H1 (cell line): ENCODE measurements at regions not wholly inside any gene's neighbourhood (a gene's known extent, or its start where the extent isn't known, plus 50 kb on each side); places are given as distances from the start of the nearest gene placed in this dataset.

Source experiments
- CTCF ChIA-PET: fragments of 300-600 bp; sonication (Branson Sonifier 250); formaldehyde crosslinking; loops from one replicate; lab custom pipeline; 2021; ENCODE audit not compliant: partially characterized antibody; lab: Charles Lee
- POLR2A ChIA-PET: fragments of 300-600 bp; sonication (Branson Sonifier 250); formaldehyde crosslinking; loops from one replicate; lab custom pipeline; 2021; ENCODE audit warnings: inconsistent platforms; ENCODE audit not compliant: partially characterized antibody; lab: Charles Lee
- DNase-seq, 2 experiments: peaks; one replicate each; pipeline versions ENCODE4 v3.0.0 to v3.0.0-alpha.2; 2010 to 2022; ENCODE audit warnings: low spot score in 2 of 2, low read depth in 1 of 2, mixed read lengths in 1 of 2
- FAIRE-seq: peaks from 2 replicates; lab custom pipeline; 2011; peaks lifted over from hg19 to GRCh38; lab: Jason Lieb, UNC
- H2AFZ ChIP-seq: 2 replicates; pipeline ENCODE4 v1.8.1; 2012; ENCODE audit warnings: low read length, inconsistent platforms
- H2AK5ac ChIP-seq: 2 replicates; pipeline ENCODE4 v1.6.1; 2013; ENCODE audit warnings: low read depth, low read length
- H2BK120ac ChIP-seq: replicated peaks from 2 replicates; pipeline ENCODE3; 2013; ENCODE audit warnings: low read depth, low read length, inconsistent platforms
- H2BK12ac ChIP-seq: 2 replicates; pipeline ENCODE4 v1.6.1; 2013; ENCODE audit warnings: low read depth, low read length
- H2BK15ac ChIP-seq: 2 replicates; pipeline ENCODE4 v1.6.1; 2013; ENCODE audit warnings: low read length
- H2BK20ac ChIP-seq: 2 replicates; pipeline ENCODE4 v1.6.1; 2013; ENCODE audit warnings: low read length
- H2BK5ac ChIP-seq: 2 replicates; pipeline ENCODE4 v1.6.1; 2013; ENCODE audit warnings: low read depth, low read length
- H3K14ac ChIP-seq: 2 replicates; pipeline ENCODE4 v1.6.1; 2013; ENCODE audit warnings: inconsistent platforms; ENCODE audit not compliant: insufficient read length
- H3K18ac ChIP-seq: 2 replicates; pipeline ENCODE4 v1.6.1; 2013; ENCODE audit warnings: low read length; ENCODE audit errors: extremely low read depth
- H3K23ac ChIP-seq: 2 replicates; pipeline ENCODE4 v1.6.1; 2013; ENCODE audit warnings: inconsistent platforms; ENCODE audit not compliant: insufficient read length
- H3K23me2 ChIP-seq: 2 replicates; pipeline ENCODE4 v1.6.1; 2013; ENCODE audit warnings: low read depth, low read length
- H3K27ac ChIP-seq: 2 replicates; pipeline ENCODE4 v1.6.1; 2011; ENCODE audit warnings: low read depth, low read length, inconsistent platforms
- H3K27me3 ChIP-seq, 4 experiments: replicated peaks in 1 of 4; 1 replicate in 1 of 4; 2 replicates in 3 of 4; pipeline versions ENCODE4 v1.6.1 to v1.8.1; 2011 to 2013; ENCODE audit warnings: low read length in 3 of 4, mild to moderate bottlenecking in 3 of 4, inconsistent platforms in 2 of 4, mixed read lengths in 2 of 4, moderate library complexity in 1 of 4; ENCODE audit not compliant: control insufficient read depth in 3 of 4, insufficient read depth in 3 of 4; ENCODE audit errors: extremely low read depth in 1 of 4
- H3K36me3 ChIP-seq, 4 experiments: 2 replicates each; pipeline versions ENCODE4 v1.6.1 to v1.8.1; 2011 to 2013; ENCODE audit warnings: mild to moderate bottlenecking in 4 of 4, low read length in 3 of 4, moderate library complexity in 2 of 4, control low read depth in 1 of 4, inconsistent platforms in 1 of 4; ENCODE audit not compliant: insufficient read depth in 4 of 4, control insufficient read depth in 2 of 4
- H3K4ac ChIP-seq: replicated peaks from 2 replicates; pipeline ENCODE3; 2013; ENCODE audit warnings: low read length, low read depth, mixed read lengths, inconsistent platforms; ENCODE audit not compliant: insufficient read length
- H3K4me1 ChIP-seq, 4 experiments: replicated peaks in 1 of 4; 1 replicate in 1 of 4; 2 replicates in 3 of 4; pipeline versions ENCODE4 v1.6.1 to v1.8.1; 2011 to 2013; ENCODE audit warnings: low read length in 3 of 4, inconsistent platforms in 2 of 4, mixed read lengths in 1 of 4; ENCODE audit not compliant: insufficient read depth in 4 of 4, control insufficient read depth in 3 of 4
- H3K4me2 ChIP-seq, 2 experiments: 2 replicates each; pipeline versions ENCODE4 v1.6.1 to v1.8.1; 2011 to 2013; ENCODE audit warnings: low read depth in 2 of 2, low read length in 2 of 2, control low read depth in 1 of 2, inconsistent platforms in 1 of 2, mild to moderate bottlenecking in 1 of 2; ENCODE audit not compliant: insufficient read depth in 1 of 2
- H3K4me3 ChIP-seq, 4 experiments: fragments of 200-600, 300-600 bp in 1 of 4; sonication (generic), shearing (Covaris generic), sonication (Bioruptor Twin) in 1 of 4; 2 replicates each; pipeline versions ENCODE4 v1.5.1 to v1.8.1; 2011 to 2016; ENCODE audit warnings: low read length in 4 of 4, low read depth in 3 of 4, control low read depth in 2 of 4, inconsistent platforms in 2 of 4, mild to moderate bottlenecking in 2 of 4, mixed read lengths in 1 of 4, moderate library complexity in 1 of 4; ENCODE audit not compliant: insufficient read depth in 2 of 4; ENCODE audit errors: extremely low read depth in 1 of 4
- H3K56ac ChIP-seq: replicated peaks from 2 replicates; pipeline ENCODE3; 2013; ENCODE audit warnings: low read depth, mild to moderate bottlenecking, mixed read lengths, low read length, inconsistent platforms; ENCODE audit not compliant: insufficient read length
- H3K79me1 ChIP-seq: 2 replicates; pipeline ENCODE4 v1.6.1; 2013; ENCODE audit warnings: low read depth, low read length, control low read depth
- H3K79me2 ChIP-seq, 2 experiments: 2 replicates each; pipeline versions ENCODE4 v1.6.1 to v1.8.1; 2012 to 2013; ENCODE audit warnings: low read length in 2 of 2, mild to moderate bottlenecking in 2 of 2, inconsistent platforms in 1 of 2; ENCODE audit not compliant: insufficient read depth in 2 of 2, control insufficient read depth in 1 of 2
- H3K9ac ChIP-seq, 4 experiments: replicated peaks in 1 of 4; 1 replicate in 1 of 4; 2 replicates in 3 of 4; pipeline versions ENCODE4 v1.6.1 to v1.8.1; 2011 to 2013; ENCODE audit warnings: low read depth in 3 of 4, low read length in 3 of 4, control low read depth in 2 of 4, mild to moderate bottlenecking in 2 of 4, moderate library complexity in 2 of 4, inconsistent platforms in 1 of 4; ENCODE audit errors: extremely low read depth in 1 of 4
- H3K9me3 ChIP-seq, 2 experiments: 2 replicates each; pipeline versions ENCODE4 v1.6.1 to v1.8.1; 2012 to 2013; ENCODE audit warnings: mild to moderate bottlenecking in 2 of 2, moderate library complexity in 2 of 2, control low read depth in 1 of 2, inconsistent platforms in 1 of 2, low read depth in 1 of 2, low read length in 1 of 2, mixed read lengths in 1 of 2; ENCODE audit not compliant: insufficient read depth in 2 of 2
- H4K20me1 ChIP-seq, 2 experiments: replicated peaks in 1 of 2; 2 replicates each; pipeline versions ENCODE3 to v1.8.1; 2011 to 2013; ENCODE audit warnings: inconsistent platforms in 2 of 2, low read length in 2 of 2, mild to moderate bottlenecking in 1 of 2; ENCODE audit not compliant: insufficient read depth in 2 of 2, control insufficient read depth in 1 of 2
- H4K5ac ChIP-seq: 2 replicates; pipeline ENCODE4 v1.6.1; 2013; ENCODE audit warnings: low read length, low read depth, mixed read lengths, inconsistent platforms; ENCODE audit not compliant: insufficient read length
- H4K8ac ChIP-seq: 2 replicates; pipeline ENCODE4 v1.8.0; 2013; ENCODE audit warnings: mild to moderate bottlenecking, moderate library complexity, low read length, inconsistent platforms; ENCODE audit not compliant: insufficient read depth; ENCODE audit errors: extremely low read depth
- H4K91ac ChIP-seq: replicated peaks from 2 replicates; pipeline ENCODE3; 2013; ENCODE audit warnings: low read length, mixed read lengths, inconsistent platforms; ENCODE audit not compliant: insufficient read length
- ATF3 ChIP-seq: IDR thresholded peaks from 2 replicates; pipeline ENCODE4 v1.6.1; 2011; ENCODE audit warnings: low read depth, mild to moderate bottlenecking, low read length; ENCODE audit not compliant: insufficient read depth
- CBX8 ChIP-seq: fragments of 300-800, 300-1000 bp; sonication (generic); IDR thresholded peaks from 2 replicates; pipeline ENCODE4 v1.7.1; 2016; ENCODE audit warnings: low read depth, low read length, borderline replicate concordance
- CHD1 ChIP-seq: IDR thresholded peaks from 2 replicates; pipeline ENCODE4 v1.6.1; 2012; ENCODE audit warnings: low read depth, low read length, improper control_type of control experiment
- KDM5A ChIP-seq: fragments of 200-600 bp; IDR thresholded peaks from 2 replicates; pipeline ENCODE4 v1.7.1; 2012; ENCODE audit warnings: mild to moderate bottlenecking, low read length, inconsistent platforms, mixed read lengths
- PHF8 ChIP-seq: fragments of 200-600 bp; sonication (generic); conservative IDR thresholded peaks from 2 replicates; pipeline ENCODE4 v1.7.1; 2012; ENCODE audit warnings: low read depth, mild to moderate bottlenecking, inconsistent platforms, low read length, moderate library complexity
- POLR2A ChIP-seq, 2 experiments: IDR thresholded peaks; 1 replicate in 1 of 2; 2 replicates in 1 of 2; pipeline ENCODE4 v1.6.1; 2011; ENCODE audit warnings: low read depth in 2 of 2, low read length in 2 of 2, mild to moderate bottlenecking in 2 of 2; ENCODE audit errors: control extremely low read depth in 1 of 2
- POU5F1 ChIP-seq: IDR thresholded peaks from 2 replicates; pipeline ENCODE4 v1.6.1; 2011; ENCODE audit warnings: low read depth, mild to moderate bottlenecking, low read length, moderate library complexity
- RXRA ChIP-seq: IDR thresholded peaks from 2 replicates; pipeline ENCODE4 v1.6.1; 2011; ENCODE audit warnings: low read depth, mild to moderate bottlenecking, low read length, moderate library complexity; ENCODE audit not compliant: insufficient read depth
- SIRT6 ChIP-seq: IDR thresholded peaks from one replicate; pipeline ENCODE4 v1.7.1; 2012; ENCODE audit warnings: low read length, inconsistent platforms
- SP2 ChIP-seq: IDR thresholded peaks from 2 replicates; pipeline ENCODE4 v1.6.1; 2012; ENCODE audit warnings: mild to moderate bottlenecking, low read length, inconsistent platforms
- TBP ChIP-seq: IDR thresholded peaks from 2 replicates; pipeline ENCODE4 v1.6.1; 2011; ENCODE audit warnings: low read depth, low read length, improper control_type of control experiment
- WGBS, 2 experiments: shearing (Covaris generic) in 1 of 2; methylation state at CpG; one replicate each; pipeline versions ENCODE4 v1.1.6 to v1.1.7; 2013 to 2015; ENCODE audit warnings: low lambda C conversion rate in 2 of 2, mixed read lengths in 2 of 2, inconsistent platforms in 1 of 2, low coverage in 1 of 2, missing lambda C conversion rate in 1 of 2; ENCODE audit not compliant: insufficient replicate concordance in 2 of 2, insufficient coverage in 1 of 2, insufficient read length in 1 of 2; ENCODE audit errors: extremely low coverage in 1 of 2, missing lambda C conversion rate in 1 of 2; 5-methylcytosine and 5-hydroxymethylcytosine counted together

- CTCF ChIA-PET, result interaction anchor here (2.9 kb wide), 1 partner anchor 47 kb away, joined by 11 read pairs; no protein-coding TSS in a partner anchor
- H4K8ac ChIP-seq, result no peak overlapping the region
Measured at GRCh38 chr10:63930584-63930983, 409.4 kb downstream of the REEP3 start.

More at GRCh38 chr10:63930584-63930983, 409.4 kb downstream of the REEP3 start:
- Histone ChIP-seq H3K9ac (no peak overlapping the region), H3K36me3 (no peaks in the 10 kb centered on the region), H4K91ac (no peak overlapping the region), H3K56ac (no peak overlapping the region), H3K4me1 (no peaks in the 10 kb centered on the region), H3K4ac (no peak overlapping the region), H2BK15ac (no peak overlapping the region), H2BK5ac (no peak overlapping the region), H2BK12ac (no peak overlapping the region), H3K4me2 (no peak overlapping the region), H3K27ac (no peak overlapping the region), H3K9me3 (no peaks in the 10 kb centered on the region), H3K23ac (no peak overlapping the region), H2BK20ac (peak overlapping the region; percentile 25; the same call in 1 of the 2 replicates), H2BK120ac (no peak overlapping the region), H3K23me2 (no peaks in the 10 kb centered on the region), H3K27me3 (no peaks in the 10 kb centered on the region), H3K4me3 (no peak overlapping the region), H3K79me2 (no peaks in the 10 kb centered on the region), H3K14ac (no peak overlapping the region), H4K20me1 (no peaks in the 10 kb centered on the region), H3K79me1 (no peaks in the 10 kb centered on the region), H2AK5ac (no peak overlapping the region), H2AFZ (no peak overlapping the region), H3K18ac (no peak overlapping the region), H4K5ac (no peak overlapping the region)
- 92% methylated on average over 4 of the region's 4 CpGs; no CpG with 5 or more reads in 1 of the 2 experiments for WGBS, 2 experiments
- TF ChIP-seq ATF3 (no peak), RXRA (no peak), POU5F1 (no peak), PHF8 (no peak), SIRT6 (no peak), CHD1 (no peak), TBP (no peak), SP2 (no peak), KDM5A (no peak), POLR2A (IDR thresholded peaks at IDR 0.05; ENCODE audit: control extremely low read depth in 1 of 2, low read depth in 2 of 2, low read length in 2 of 2) (no peak), CBX8 (no peak)
- no peak for FAIRE-seq
- POLR2A ChIA-PET, result no interaction called here
- no peak for DNase-seq
